Mucosa of stomach (tissue), 1 donor: ENCODE measurements at regions not wholly inside any gene's neighbourhood (a gene's known extent, or its start where the extent isn't known, plus 50 kb on each side); places are given as distances from the start of the nearest gene placed in this dataset.

Experiments
- H3K27me3 ChIP-seq: one replicate; pipeline ENCODE4 v1.7.0; 2013; ENCODE audit warnings: mild to moderate bottlenecking, low read length; ENCODE audit not compliant: control insufficient read depth, insufficient read depth
- H3K36me3 ChIP-seq: one replicate; pipeline ENCODE4 v1.7.0; 2013; ENCODE audit warnings: low read length; ENCODE audit not compliant: control insufficient read depth, insufficient read depth
- H3K4me1 ChIP-seq: one replicate; pipeline ENCODE4 v1.7.0; 2013; ENCODE audit warnings: mild to moderate bottlenecking, low read length; ENCODE audit not compliant: control insufficient read depth, insufficient read depth
- H3K4me3 ChIP-seq: one replicate; pipeline ENCODE4 v1.7.0; 2013; ENCODE audit warnings: low read length
- H3K9ac ChIP-seq: one replicate; pipeline ENCODE4 v1.7.0; 2013; ENCODE audit warnings: mild to moderate bottlenecking, low read length, moderate library complexity
- H3K9me3 ChIP-seq: one replicate; pipeline ENCODE4 v1.7.0; 2013; ENCODE audit warnings: mild to moderate bottlenecking, low read length, moderate library complexity; ENCODE audit not compliant: control insufficient read depth
- donor health status: Pancreatic carcinoma.

DNA sequence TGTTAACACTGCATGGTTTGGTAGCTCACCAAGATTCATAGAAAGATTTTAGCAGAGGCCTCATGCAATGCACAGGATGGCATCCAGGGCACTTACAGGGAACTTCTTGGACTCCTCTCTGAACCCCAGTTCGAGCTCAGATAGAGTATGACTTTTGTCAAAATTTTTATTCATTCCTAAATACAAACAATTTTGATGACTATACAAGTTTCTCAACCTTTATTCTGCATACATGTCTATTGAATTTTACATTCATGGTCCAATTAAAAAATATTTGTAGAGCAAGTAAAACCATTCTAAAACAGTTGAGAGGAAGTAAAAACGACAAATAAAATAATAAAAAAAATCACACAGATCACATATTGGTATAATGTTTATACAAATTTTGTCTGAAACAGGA is 219.0 kb upstream of the MAN1A1 start:
- no peak overlapping the region for H3K4me3 ChIP-seq
- H3K9me3 ChIP-seq: no peaks in the 10 kb centered on the region
- no peaks in the 10 kb centered on the region for H3K27me3 ChIP-seq
- no peak overlapping the region for H3K9ac ChIP-seq
- H3K36me3 ChIP-seq: no peaks in the 10 kb centered on the region
- no peaks in the 10 kb centered on the region for H3K4me1 ChIP-seq

DNA sequence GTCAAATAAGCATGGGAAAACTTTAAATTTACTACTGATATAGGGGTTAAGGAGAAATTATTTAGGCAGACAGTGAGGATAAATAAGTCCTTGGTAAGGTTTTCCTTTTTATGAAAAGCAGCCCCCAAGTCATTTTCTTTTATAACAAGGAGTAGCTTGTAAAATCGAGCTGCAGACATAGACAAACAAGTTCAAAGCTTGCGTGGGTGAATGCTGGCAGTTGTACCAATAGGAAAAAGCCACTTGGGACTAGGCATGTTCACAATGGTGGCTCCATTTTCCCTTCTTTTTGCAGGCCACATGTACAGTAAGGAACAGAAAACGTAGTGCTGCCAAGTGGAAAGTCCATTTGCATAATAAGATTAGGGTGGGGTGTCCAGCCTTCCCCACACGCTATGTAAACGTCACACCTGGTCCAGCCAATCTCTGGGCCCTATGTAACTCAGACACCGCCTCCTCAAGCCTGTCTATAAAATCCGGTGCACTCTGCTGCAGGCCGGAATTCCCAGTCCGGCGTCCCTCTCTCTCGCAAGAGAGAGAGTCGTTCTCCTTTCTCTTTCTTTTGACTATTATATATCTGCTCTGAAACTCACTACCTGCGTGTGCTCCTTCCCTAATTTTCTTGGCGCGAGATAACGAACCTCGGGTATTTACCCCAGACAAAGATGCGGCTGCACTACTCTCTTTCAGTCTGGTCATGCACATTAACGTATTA is 217.1 kb upstream of the MAN1A1 start:
- Histone ChIP-seq H3K4me1 (no peaks in the 10 kb centered on the region), H3K4me3 (no peak overlapping the region), H3K27me3 (no peaks in the 10 kb centered on the region), H3K9ac (no peak overlapping the region), H3K9me3 (no peaks in the 10 kb centered on the region), H3K36me3 (no peaks in the 10 kb centered on the region)

DNA sequence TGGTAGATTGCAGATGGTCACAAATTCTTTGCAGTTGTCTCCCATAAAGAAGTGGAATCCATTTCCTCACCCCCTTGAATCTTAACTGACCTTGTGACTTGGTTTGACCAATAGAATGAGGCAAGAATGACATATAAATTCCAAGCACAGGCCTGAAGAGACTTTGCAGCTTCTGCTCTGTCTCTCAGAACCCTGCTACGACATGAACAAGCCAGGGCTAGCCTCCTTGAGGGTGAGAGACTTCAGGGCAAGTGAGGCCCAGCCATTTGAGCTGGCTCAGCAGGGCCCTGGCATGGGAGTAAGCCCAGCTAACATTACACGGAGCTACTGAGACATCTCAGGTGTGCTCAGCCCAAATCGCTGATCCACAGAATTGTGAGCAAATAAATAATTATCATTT is 216.3 kb upstream of the MAN1A1 start:
- H3K27me3 ChIP-seq: no peaks in the 10 kb centered on the region
- no peak overlapping the region for H3K4me3 ChIP-seq
- H3K4me1 ChIP-seq: no peaks in the 10 kb centered on the region
- H3K9ac ChIP-seq: no peak overlapping the region
- no peaks in the 10 kb centered on the region for H3K36me3 ChIP-seq
- no peaks in the 10 kb centered on the region for H3K9me3 ChIP-seq

DNA sequence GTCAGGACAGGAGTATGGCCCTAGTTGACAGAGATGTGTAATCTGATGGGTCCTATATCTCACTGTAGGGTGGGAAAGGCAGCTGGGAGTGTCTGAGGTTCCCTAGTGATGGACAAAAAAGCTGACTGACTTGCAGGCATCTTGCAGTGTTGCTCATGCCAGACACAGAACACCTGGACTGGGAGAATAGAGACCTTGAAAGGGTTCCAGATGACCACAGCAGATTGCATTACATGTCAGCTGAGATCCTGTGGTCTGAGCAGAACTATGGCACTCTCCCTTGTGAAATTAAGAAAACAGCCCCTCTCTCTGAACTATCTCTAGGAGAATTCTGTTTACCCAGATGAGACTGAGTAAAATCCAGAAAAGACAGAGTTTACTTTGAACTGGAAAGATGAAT is 212.6 kb upstream of the MAN1A1 start:
- Histone ChIP-seq H3K9ac (no peak overlapping the region), H3K36me3 (no peaks in the 10 kb centered on the region), H3K4me3 (no peak overlapping the region), H3K9me3 (no peaks in the 10 kb centered on the region), H3K4me1 (no peaks in the 10 kb centered on the region), H3K27me3 (no peaks in the 10 kb centered on the region)

DNA sequence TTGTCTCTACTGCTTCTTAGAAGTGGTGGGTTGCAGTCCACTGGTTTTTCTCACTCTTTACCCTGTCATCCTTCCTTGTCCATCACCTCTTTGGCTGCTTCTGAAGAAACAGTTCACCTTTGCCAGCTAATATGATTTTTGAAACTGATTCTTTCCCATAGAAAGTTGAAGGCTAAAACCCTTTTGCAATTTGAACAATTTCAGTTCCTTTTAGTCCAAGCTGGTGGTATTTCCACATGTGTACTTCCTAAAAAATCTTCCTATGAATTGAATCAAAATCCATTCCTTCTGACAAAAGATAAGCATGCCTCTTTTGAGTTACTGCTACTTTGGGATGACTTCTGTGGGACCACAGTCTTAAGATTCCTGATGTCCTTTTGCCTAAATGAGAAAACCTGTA is 210.0 kb upstream of the MAN1A1 start:
- no peaks in the 10 kb centered on the region for H3K36me3 ChIP-seq
- no peak overlapping the region for H3K4me3 ChIP-seq
- H3K4me1 ChIP-seq: no peaks in the 10 kb centered on the region
- no peak overlapping the region for H3K9ac ChIP-seq
- no peaks in the 10 kb centered on the region for H3K9me3 ChIP-seq
- no peaks in the 10 kb centered on the region for H3K27me3 ChIP-seq

DNA sequence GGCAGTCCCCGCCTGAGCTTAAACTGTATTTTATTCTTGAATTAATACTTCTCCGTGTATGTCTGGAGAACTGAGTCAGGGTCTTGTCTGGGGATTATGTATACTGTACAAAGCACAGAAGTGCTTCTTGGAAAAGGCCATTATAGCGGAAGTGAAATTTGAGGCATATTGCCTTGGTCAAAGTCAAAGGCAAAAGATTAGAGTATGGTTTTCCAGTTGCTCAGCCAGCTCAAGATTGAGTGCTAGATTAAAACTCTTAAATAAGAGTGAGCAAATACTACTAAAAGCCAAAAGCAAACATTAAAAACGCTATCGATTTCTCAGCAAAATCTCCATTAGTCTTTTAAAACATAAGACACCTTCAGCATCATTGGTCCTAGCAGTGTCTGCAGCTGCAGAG is 207.7 kb upstream of the MAN1A1 start:
- Histone ChIP-seq H3K4me3 (no peak overlapping the region), H3K4me1 (no peaks in the 10 kb centered on the region), H3K27me3 (no peaks in the 10 kb centered on the region), H3K9me3 (no peaks in the 10 kb centered on the region), H3K9ac (no peak overlapping the region), H3K36me3 (no peaks in the 10 kb centered on the region)

DNA sequence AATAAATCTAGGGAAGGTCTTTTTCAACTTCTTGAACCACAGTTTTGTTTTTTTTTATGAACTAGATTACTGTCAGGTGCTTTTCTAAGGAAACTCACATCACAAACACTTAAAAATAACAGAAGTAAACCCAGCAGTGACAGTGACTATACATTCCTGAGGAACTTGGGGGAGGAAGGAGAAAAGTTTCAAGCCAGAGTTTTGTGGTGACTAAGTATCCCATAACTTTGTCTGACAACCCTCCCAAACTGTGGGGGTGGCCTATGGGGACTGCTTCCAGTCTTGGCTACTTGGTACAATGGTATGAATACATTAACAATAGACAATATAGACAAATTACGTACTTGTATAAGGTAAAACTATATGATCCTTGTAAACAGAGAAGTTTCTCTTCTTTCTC is 202.5 kb upstream of the MAN1A1 start:
- H3K4me1 ChIP-seq: no peaks in the 10 kb centered on the region
- H3K9ac ChIP-seq: no peak overlapping the region
- no peaks in the 10 kb centered on the region for H3K27me3 ChIP-seq
- no peak overlapping the region for H3K4me3 ChIP-seq
- H3K9me3 ChIP-seq: no peaks in the 10 kb centered on the region
- H3K36me3 ChIP-seq: no peaks in the 10 kb centered on the region

DNA sequence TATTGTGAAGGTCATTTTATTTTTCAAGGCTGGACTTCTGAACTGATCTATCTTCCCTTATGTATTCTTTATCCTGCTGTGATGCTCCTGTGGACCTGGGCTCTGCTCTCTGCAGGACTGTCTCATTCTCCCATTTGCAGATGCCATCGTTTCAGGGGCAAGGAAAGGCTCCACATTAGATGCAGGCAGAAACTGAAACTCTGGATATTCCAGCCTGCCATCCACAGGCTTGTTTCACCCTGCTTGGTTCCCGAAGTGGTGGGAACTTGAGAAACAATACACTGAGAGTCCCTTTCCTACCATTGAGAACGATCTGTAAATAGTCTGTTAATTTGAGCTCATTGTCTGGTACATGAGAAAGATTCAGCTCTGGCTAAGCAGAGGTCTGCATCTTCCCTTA is 197.5 kb upstream of the MAN1A1 start:
- Histone ChIP-seq H3K4me1 (no peaks in the 10 kb centered on the region), H3K4me3 (no peak overlapping the region), H3K9me3 (no peaks in the 10 kb centered on the region), H3K27me3 (no peaks in the 10 kb centered on the region), H3K9ac (no peak overlapping the region), H3K36me3 (no peaks in the 10 kb centered on the region)

DNA sequence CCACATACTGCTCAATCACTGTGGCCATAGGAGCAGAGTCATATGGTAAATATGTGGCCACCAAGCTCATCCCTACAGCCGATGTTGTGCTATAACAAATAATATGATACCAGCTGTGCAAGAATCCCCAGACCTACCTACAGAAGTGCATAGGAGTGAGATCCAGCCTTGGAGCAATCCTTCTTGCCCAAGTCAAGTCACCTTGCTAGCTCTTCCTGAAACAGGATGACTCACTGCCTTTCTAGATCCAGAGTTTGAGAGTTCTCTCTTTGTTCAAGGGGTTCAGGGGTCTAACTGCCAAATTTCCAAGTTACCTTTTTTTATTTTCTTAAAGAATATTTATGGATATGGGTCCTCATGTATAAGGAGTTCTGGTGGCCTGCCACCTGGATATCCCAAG is 195.7 kb upstream of the MAN1A1 start:
- Histone ChIP-seq H3K36me3 (no peaks in the 10 kb centered on the region), H3K4me3 (no peak overlapping the region), H3K9ac (no peak overlapping the region), H3K9me3 (no peaks in the 10 kb centered on the region), H3K27me3 (no peaks in the 10 kb centered on the region), H3K4me1 (no peaks in the 10 kb centered on the region)

DNA sequence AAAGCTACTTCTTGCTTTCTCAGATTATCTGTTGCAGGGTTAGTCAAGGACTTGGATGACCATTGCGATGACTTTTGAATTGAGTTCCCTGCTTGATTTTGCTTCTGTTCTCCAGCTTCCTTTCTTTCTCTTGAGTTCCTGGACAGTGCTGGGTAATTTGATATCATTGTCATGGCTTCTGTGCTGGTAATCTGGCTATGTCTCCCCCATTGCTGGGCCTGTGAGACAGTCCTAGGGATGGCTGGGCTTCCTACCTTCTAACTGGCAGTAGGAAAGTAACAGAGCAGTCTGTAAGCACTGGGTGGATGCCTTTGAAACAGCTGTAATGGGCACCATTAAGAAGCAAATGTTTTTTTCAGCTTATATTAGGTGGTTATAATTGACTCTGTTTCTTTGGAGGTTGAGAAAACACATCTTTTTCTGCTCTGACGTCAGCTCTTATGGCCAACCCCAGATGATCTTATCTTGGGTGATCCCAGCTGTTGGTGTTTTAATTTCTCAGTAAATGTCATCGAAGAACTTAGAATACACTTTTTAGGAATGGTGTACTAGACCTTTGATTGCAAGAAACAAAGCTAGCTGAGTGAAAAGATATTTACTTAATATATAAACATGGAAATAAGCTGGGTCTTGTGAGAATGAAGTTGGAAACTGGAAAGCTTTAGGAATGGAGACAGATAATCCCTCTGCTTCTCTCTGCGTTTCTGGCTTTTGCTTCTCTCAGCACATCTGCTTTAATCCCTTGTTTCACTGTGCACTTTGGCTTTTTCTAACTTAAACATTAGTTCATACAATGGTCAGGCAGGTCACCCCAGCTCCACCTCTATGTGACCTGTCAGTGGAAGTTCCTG is 195.0 kb upstream of the MAN1A1 start:
- no peaks in the 10 kb centered on the region for H3K36me3 ChIP-seq
- no peaks in the 10 kb centered on the region for H3K9me3 ChIP-seq
- H3K27me3 ChIP-seq: no peaks in the 10 kb centered on the region
- no peaks in the 10 kb centered on the region for H3K4me1 ChIP-seq
- no peak overlapping the region for H3K4me3 ChIP-seq
- no peak overlapping the region for H3K9ac ChIP-seq

DNA sequence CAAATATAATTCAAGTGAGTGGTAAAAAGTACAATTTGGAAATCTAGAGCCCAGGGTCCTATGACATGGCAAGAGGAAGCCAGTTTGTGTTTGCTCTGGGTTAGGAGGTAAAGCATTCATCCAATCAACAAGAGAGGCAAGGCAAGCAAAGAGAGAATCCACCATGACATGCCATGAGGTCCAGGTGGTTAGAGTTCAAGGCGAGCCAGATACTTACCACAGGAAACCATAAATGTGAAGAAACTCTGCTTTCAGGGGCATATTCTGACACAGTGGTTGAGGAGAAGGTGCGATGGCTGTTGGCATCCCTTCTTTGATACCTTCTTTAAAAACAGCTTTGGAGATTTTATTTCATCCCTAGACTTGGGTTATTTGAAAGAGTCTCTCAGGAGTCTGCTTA is 193.8 kb upstream of the MAN1A1 start:
- Histone ChIP-seq H3K9ac (no peak overlapping the region), H3K36me3 (no peaks in the 10 kb centered on the region), H3K4me1 (no peaks in the 10 kb centered on the region), H3K27me3 (no peaks in the 10 kb centered on the region), H3K4me3 (no peak overlapping the region), H3K9me3 (no peaks in the 10 kb centered on the region)

DNA sequence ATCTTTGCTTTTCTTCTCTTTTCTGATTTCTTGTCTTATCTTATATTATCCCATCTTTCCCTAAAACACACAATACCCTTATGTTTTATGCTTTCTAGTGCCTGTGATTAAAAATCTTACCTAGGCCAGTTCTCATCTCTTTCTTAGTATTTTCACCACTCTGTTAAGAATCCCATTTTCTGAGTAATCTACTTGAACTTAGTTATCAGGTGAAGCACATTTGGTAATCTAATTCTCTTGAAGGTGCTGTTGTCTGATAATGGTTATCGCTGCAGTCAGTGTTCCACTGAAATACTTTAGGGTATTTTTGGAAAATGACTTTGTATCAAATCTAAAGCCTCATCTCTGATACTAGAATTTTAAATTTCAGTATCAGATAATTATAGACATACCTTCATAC is 192.5 kb upstream of the MAN1A1 start:
- Histone ChIP-seq H3K9ac (no peak overlapping the region), H3K4me3 (no peak overlapping the region)

More for the DNA sequence above, 192.5 kb upstream of the MAN1A1 start:
- Histone ChIP-seq H3K4me1 (no peaks in the 10 kb centered on the region), H3K9me3 (no peaks in the 10 kb centered on the region), H3K27me3 (no peaks in the 10 kb centered on the region), H3K36me3 (no peaks in the 10 kb centered on the region)
